NOMO-1 (cell line): ENCODE measurements at regions not wholly inside any gene's neighbourhood (a gene's known extent, or its start where the extent isn't known, plus 50 kb on each side); places are given as distances from the start of the nearest gene placed in this dataset.
"Not testable (repeated sequence)": the region's sequence is repeated elsewhere in the genome, so short reads cannot be mapped to it uniquely, and the experiment has no call there.

Experiments
- DNase-seq, 2 experiments: peaks; one replicate each; lab custom pipeline; 2025; ENCODE audit not compliant: unreplicated experiment in 2 of 2; lab: John Stamatoyannopoulos, UW

GRCh38 chr6:71007298-71007697 lies 50.4 kb upstream of the B3GAT2 start:
- not testable (repeated sequence) for DNase-seq

DNA sequence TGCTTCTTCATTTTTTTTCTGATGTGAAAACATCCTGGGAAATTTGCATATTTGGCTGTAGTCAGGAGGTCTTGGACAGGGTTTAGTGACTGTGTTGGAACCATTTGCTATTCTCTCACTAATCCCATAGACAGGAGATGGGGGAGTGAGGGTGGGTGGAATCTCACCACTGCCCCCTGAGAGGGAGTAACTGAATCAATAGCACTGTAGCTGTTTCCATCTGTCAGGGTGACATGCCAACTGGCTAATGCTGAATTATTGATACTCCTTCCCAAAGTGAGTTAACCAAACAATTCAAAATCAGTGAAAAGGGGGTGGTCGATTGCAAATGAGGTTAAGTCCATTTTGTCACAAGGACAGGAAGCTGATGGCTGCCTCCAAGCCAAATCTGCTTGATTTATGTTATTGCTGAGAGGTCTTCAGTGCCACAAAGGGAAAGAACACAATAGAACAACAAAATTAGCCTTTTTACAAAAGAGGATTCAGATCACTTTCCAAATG lies 55.1 kb upstream of the B3GAT2 start:
- DNase-seq, result no peak

- peak; percentile 13 to 61 for DNase-seq
Observed at GRCh38 chr6:71012866-71013469, 56.1 kb upstream of the B3GAT2 start.

GRCh38 chr6:71015392-71015791 lies 58.5 kb upstream of the B3GAT2 start:
- DNase-seq, result peak in 1 of 2 experiments; percentile 24

DNA sequence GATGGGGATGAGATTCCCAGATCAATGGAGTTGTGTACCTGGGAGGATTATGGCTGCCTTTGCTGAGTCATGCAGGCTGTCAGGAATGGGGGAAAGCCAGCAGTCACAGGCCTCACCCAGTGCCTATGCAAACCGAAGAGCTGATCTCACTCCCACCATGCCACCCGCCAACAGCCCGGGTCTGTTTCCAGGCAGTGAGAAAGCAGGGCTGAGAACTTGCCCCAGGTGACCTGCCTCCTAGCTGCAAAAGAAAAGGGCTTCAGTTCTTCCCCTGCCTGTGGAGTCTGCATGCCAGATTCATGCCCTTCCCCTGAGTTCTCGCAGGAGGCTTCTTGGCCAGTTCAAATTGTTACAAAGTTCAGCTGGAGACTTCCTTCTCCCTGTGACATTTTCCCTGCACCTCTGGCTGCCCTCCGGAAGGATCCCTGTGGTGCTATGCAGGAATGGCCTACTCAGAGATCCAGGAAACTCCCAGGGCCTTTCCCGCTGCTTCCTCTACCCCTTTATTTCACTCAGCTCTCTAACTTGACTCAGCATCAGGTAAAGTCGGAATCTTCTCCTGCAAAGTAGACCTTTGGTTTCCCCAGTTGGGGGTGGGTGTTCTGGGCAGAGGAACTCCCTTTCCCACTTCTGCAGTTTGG lies 71.5 kb upstream of the B3GAT2 start:
- no peak for DNase-seq

GRCh38 chr6:71028877-71029252 lies 72.0 kb upstream of the B3GAT2 start:
- no peak for DNase-seq

- no peak for DNase-seq
Observed at GRCh38 chr6:71029555-71029954, 72.7 kb upstream of the B3GAT2 start.

- DNase-seq, result no peak
Observed at GRCh38 chr6:71031912-71032311, 75.1 kb upstream of the B3GAT2 start.

- no peak for DNase-seq
Observed at GRCh38 chr6:71033171-71033570, 76.3 kb upstream of the B3GAT2 start.

DNA sequence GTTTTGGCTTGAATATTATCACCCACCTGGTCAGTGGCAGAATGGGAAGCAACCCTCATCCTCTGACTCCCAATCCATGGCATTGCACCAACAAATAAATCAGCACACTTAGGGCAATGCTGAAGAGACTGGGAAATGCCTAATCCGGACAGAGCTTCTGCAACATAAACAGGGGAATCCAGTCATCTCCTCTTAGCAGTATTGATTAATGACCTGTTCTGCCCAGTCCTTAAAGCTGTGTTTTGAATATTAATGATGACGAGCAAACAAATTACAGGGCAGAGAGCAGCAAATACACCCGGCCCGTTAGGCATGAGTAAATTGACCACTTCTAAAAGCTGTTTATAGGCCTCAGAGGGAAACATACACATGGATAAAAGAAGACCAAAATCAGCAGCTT lies 77.0 kb upstream of the B3GAT2 start:
- no peak for DNase-seq

- DNase-seq, result no peak
Observed at GRCh38 chr6:71034563-71035345, 77.9 kb upstream of the B3GAT2 start.

- DNase-seq, result no peak
Observed at GRCh38 chr6:71035871-71036270, 79.0 kb upstream of the B3GAT2 start.

DNA sequence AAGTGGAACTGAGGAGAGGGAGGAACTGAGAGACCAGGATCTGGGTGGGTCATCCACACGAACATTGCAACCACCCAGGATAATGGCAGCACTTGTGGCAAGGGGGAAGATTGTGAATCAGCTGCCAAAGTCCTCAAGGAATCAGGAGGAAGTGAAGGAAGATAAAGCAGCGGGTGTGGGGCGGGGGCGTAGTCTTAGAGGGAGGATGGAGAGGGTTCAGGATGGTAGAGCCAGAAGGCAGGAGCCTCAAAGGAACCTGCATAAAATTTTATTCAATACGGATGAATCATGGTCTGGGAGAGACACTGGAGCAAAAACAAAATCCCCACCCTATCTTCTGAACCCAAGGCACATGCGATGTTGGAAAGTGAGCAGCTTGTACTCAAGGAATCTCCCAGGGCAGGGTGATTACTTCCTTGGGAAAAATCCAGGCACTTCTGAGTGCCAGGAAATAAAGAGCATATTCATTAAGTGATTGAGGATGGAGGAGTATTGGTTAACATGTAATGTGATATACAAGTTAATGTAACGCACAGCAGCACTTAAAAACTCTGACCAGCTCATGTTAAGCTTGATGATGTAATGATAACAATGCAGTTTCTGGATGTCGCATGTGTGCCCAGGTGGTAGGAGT lies 82.0 kb upstream of the B3GAT2 start:
- no peak for DNase-seq

DNA sequence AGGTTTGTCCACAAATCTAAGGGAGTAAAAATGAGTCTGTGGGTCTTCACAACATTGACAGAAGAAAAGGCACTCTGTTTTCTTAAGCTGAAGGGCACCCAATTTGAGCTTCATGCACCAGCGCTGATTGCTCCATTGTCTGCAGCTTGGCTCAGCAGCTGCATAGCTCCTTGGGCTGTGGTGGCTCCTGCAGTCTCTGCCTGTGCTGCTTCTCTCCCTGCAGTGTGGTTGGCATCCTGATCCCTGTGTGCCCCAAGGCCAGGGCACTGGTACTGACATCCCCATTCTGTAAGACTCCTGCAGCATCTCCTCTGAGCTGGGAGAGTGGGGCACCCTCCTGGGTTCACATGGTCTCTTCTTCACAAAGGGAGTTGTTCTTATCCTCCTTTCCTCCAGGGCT lies 83.2 kb upstream of the B3GAT2 start:
- DNase-seq, result no peak

- DNase-seq, result no peak
Observed at GRCh38 chr6:71040841-71041240, 84.0 kb upstream of the B3GAT2 start.

- DNase-seq, result peak; percentile 45 to 48
Observed at GRCh38 chr6:71043902-71044301, 87.0 kb upstream of the B3GAT2 start.

- no peak for DNase-seq
Observed at GRCh38 chr6:71044753-71045152, 87.9 kb upstream of the B3GAT2 start.

DNA sequence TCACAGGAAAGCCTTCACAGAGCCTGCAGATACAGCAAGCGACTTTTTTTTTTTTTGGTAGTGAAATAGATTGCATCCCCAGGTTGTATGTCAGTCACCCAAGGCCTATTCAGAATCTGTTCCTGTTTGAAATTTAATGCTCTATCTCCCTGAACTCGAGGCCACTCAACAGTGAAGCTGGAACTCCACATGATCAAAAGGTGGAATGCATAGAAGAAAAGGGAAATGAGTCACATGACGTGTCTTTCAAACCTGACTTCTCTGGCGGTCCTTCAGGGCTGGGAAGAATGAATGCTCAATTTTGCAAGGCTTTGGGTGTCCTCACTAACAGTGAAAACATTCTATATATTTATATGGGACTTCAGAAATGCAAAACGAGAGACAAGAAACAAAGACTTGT lies 88.4 kb upstream of the B3GAT2 start:
- DNase-seq, result no peak

DNA sequence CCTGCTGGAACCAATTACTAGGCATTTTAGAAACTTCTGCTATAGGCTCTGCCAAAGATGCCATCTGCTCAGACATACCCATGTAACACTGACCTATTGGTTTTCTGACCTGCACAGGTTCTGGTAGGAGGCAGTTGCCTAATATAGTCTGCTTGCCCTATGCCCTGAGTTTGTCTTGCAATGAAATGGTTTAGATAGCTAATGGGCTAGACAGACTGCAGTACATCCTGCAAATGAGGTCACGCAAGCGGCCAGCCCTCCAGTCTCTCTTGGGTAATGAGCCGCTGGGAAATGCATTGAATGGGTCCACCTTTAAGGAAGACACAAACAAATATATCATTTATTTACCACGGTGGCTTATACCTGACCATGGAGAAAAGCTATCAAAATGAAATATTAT lies 90.6 kb upstream of the B3GAT2 start:
- DNase-seq, result no peak

- no peak for DNase-seq
Observed at GRCh38 chr6:71048320-71049164, 91.7 kb upstream of the B3GAT2 start.
